ENCODE measurements at regions not wholly inside any gene's neighbourhood (a gene's known extent, or its start where the extent isn't known, plus 50 kb on each side); places are given as distances from the start of the nearest gene placed in this dataset.
"Not testable (repeated sequence)": the region's sequence is repeated elsewhere in the genome, so short reads cannot be mapped to it uniquely, and the experiment has no call there.

DNA sequence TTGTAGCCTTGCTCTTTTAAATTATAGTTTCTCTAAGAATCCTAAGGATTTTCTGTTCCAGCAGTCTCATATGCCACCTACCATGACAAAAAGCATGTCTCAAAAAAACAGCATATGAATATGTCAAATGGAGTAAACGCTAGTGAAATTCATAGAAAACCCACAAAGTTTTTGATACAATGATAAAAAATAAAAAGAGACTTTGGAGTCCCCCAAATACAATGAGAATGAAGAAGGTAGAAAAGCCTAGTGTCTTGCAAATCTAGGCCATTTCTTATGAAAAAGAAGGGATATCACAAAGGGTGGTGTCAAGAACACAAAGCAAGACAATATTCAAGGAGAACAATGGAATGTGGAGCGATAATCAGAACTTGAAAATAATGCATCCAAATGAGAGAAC, 668.5 kb downstream of the PLOD2 start:
- Histone ChIP-seq H3K36me3 (ENCODE audit: low read depth, missing control alignments) (no peaks in the 10 kb centered on the region), H3K27ac (no peak overlapping the region), H3K27me3 (no peaks in the 10 kb centered on the region), H3K9me3 (no peaks in the 10 kb centered on the region), H3K4me3 (no peak overlapping the region), H3K4me1 (no peaks in the 10 kb centered on the region)
- DNase-seq = no peak
- TF ChIP-seq POLR2A (IDR thresholded peaks at IDR 0.05) = no peak
- TF ChIP-seq, protein P1, sequence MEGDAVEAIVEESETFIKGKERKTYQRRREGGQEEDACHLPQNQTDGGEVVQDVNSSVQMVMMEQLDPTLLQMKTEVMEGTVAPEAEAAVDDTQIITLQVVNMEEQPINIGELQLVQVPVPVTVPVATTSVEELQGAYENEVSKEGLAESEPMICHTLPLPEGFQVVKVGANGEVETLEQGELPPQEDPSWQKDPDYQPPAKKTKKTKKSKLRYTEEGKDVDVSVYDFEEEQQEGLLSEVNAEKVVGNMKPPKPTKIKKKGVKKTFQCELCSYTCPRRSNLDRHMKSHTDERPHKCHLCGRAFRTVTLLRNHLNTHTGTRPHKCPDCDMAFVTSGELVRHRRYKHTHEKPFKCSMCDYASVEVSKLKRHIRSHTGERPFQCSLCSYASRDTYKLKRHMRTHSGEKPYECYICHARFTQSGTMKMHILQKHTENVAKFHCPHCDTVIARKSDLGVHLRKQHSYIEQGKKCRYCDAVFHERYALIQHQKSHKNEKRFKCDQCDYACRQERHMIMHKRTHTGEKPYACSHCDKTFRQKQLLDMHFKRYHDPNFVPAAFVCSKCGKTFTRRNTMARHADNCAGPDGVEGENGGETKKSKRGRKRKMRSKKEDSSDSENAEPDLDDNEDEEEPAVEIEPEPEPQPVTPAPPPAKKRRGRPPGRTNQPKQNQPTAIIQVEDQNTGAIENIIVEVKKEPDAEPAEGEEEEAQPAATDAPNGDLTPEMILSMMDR (IDR thresholded peaks at IDR 0.05) = no peak
- WGBS, 2 donors = 88 to 92% methylated on average over 2 of the region's 2 CpGs
- intact Hi-C loops (cut with DNase I; ENCODE audit: low total_unique reads) = no loop called here

DNA sequence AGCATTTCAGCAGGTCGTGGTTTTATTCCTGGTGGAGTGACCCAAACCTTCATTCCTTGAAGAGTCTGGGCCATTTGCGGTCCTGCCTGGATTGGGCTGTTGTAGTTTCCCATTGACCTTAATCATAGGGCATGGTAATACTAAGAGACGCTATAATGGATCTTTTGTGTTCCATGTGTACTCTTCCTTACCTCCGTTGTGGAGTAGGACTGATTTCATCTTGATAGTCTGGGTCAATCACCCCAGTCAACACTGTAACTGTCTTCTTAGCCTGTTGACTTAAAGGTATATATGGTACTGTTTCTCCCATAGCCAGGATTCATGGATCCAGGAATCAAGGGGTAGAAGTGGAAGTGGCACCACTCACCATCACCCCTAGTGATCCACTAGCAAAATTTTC, 643.6 kb downstream of the PLOD2 start:
- H3K4me1 ChIP-seq; intact Hi-C loops (cut with DNase I; ENCODE audit: low total_unique reads); H3K36me3 ChIP-seq (ENCODE audit: low read depth, missing control alignments); H3K4me3 ChIP-seq; H3K27ac ChIP-seq; DNase-seq; H3K9me3 ChIP-seq; H3K27me3 ChIP-seq: not testable (repeated sequence)
- 93% methylated on average over 4 of the region's 4 CpGs for WGBS, 2 donors

DNA sequence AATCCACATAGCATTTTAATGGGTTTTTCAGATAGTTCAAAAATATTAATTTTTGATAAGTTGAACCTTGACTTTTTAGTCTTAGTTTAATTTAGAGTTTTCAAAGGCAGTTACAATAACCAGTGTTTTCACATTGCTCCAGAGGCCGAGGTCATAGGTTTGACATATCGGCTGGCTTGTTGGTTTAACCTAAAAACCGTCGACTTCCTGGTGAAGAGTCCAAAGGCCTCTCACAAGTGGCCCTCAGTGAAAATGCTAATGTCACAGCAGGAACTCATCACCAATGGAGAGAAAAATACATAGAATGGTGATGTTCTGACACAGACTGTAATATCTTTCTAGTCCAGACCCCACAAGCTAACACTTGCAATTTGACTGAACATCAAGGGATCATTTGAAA, 642.3 kb downstream of the PLOD2 start:
- Histone ChIP-seq H3K27ac (no peak overlapping the region), H3K27me3 (no peaks in the 10 kb centered on the region), H3K4me3 (no peak overlapping the region), H3K9me3 (no peaks in the 10 kb centered on the region), H3K36me3 (ENCODE audit: low read depth, missing control alignments) (no peaks in the 10 kb centered on the region), H3K4me1 (no peaks in the 10 kb centered on the region)
- intact Hi-C loops (cut with DNase I; ENCODE audit: low total_unique reads) = no loop called here
- DNase-seq = no peak
- TF ChIP-seq, protein P1 (IDR thresholded peaks at IDR 0.05) = no peak
- no peak for TF ChIP-seq POLR2A (IDR thresholded peaks at IDR 0.05)
- WGBS, 2 donors = 44 to 58% methylated on average over 4 of the region's 4 CpGs

DNA sequence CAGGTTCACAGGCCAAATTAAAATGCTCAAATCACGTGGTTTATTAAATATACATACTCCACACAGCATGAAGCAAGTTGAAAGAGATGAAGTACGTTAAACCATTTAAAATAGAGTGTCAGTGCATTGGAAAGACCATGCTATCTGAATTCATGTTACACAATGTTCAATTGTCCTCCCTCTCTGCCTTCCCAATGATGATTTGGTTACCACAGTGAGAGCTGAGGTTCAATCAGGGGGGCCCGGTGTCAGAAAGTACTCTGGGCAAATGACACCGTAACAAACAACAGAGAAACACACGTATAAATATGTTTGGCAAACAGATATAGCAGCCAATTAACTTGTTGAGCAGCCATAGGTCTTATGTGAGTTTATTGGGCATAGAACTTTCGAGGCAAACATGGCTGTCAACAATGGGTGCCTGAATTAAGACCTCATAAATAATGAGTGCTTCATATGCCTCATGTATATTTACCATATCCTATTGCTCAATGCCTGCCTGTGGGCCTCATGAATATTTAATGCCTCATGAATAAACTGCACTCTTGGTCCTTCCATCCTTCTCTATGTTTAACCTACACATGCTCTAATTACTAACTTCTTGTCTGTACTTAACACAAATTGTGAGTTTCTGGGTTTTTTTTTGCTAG, 641.5 kb downstream of the PLOD2 start:
- WGBS, 2 donors = 74 to 83% methylated on average over 6 of the region's 6 CpGs
- H3K27me3 ChIP-seq = no peaks in the 10 kb centered on the region

DNA sequence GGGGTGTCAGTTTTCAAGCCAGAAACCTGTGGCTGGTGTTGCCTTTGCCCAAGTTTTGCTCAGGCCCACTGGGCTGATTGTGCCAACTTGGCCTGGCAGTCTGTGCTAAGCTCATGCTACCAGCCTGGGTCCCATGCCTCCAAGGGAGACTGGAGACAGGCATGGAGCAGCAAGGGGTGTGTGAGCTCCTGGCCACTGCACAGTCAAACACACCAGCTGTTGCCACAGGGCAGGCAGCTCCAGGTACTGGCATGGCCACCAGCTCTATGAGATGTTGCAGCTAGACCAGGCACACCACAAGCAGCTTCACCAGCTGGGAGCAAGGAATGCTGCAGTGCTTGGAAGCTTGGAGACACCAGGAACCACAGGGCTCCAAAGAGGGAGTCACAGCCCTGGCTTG, 638.8 kb downstream of the PLOD2 start:
- Histone ChIP-seq H3K4me3 (no peak overlapping the region), H3K27me3 (no peaks in the 10 kb centered on the region), H3K9me3 (no peaks in the 10 kb centered on the region), H3K27ac (no peak overlapping the region), H3K36me3 (ENCODE audit: low read depth, missing control alignments) (no peaks in the 10 kb centered on the region), H3K4me1 (no peaks in the 10 kb centered on the region)
- intact Hi-C loops (cut with DNase I; ENCODE audit: low total_unique reads) = no loop called here
- no peak for DNase-seq
- TF ChIP-seq, protein P1 (IDR thresholded peaks at IDR 0.05) = no peak
- TF ChIP-seq POLR2A (IDR thresholded peaks at IDR 0.05) = no peak

More for the DNA sequence above, 641.5 kb downstream of the PLOD2 start:
- no peaks in the 10 kb centered on the region for H3K36me3 ChIP-seq (ENCODE audit: low read depth, missing control alignments)
- no peak overlapping the region for H3K4me3 ChIP-seq
- no peaks in the 10 kb centered on the region for H3K9me3 ChIP-seq
- H3K27ac ChIP-seq = no peak overlapping the region
- TF ChIP-seq, protein P1 (IDR thresholded peaks at IDR 0.05) = no peak
- intact Hi-C loops (cut with DNase I; ENCODE audit: low total_unique reads) = no loop called here
- no peaks in the 10 kb centered on the region for H3K4me1 ChIP-seq
- no peak for DNase-seq
